HEK293 (cell line): ENCODE measurements at regions not wholly inside any gene's neighbourhood (a gene's known extent, or its start where the extent isn't known, plus 50 kb on each side); places are given as distances from the start of the nearest gene placed in this dataset.

Experiments used
- BCL11A ChIP-seq: fragments of 450-650 bp; formaldehyde crosslinking; IDR thresholded peaks from 2 replicates; pipeline ENCODE4 v1.5.1; 2016; ENCODE audit warnings: low read depth, missing biosample characterization, missing genetic modification characterization
- CTCF ChIP-seq: fragments of 450-650 bp; formaldehyde crosslinking; IDR thresholded peaks from 2 replicates; pipeline ENCODE4 v1.5.1; 2016; ENCODE audit warnings: missing biosample characterization, missing genetic modification characterization
- REST ChIP-seq: fragments of 450-650 bp; formaldehyde crosslinking; IDR thresholded peaks from 2 replicates; pipeline ENCODE4 v1.5.1; 2016; ENCODE audit warnings: missing biosample characterization, missing genetic modification characterization
- ZFP37 ChIP-seq: fragments of 450-650 bp; formaldehyde crosslinking; IDR thresholded peaks from 2 replicates; pipeline ENCODE4 v1.5.1; 2016; ENCODE audit warnings: missing biosample characterization, missing genetic modification characterization

GRCh38 chr7:46572691-46573090 lies 651.6 kb upstream of the IGFBP3 start:
- no peak for TF ChIP-seq CTCF (tag by site-specific recombination)
- TF ChIP-seq BCL11A (tag by site-specific recombination): no peak
- TF ChIP-seq ZFP37 (tag by site-specific recombination): no peak
- TF ChIP-seq REST (tag by site-specific recombination): no peak
